GM12878 (cell line): ENCODE measurements at regions not wholly inside any gene's neighbourhood (a gene's known extent, or its start where the extent isn't known, plus 50 kb on each side); places are given as distances from the start of the nearest gene placed in this dataset.

Experiments
- ATAC-seq: fragments of 200-7000 bp; cut with Tn5 transposase; 3 replicates; pipeline ENCODE4 v1.9.1; 2020; ENCODE audit warnings: mild to moderate bottlenecking, moderate library complexity
- BruUV-seq: library from RNA; stranded (reverse); fragments of 400-500 nt; replicated peaks from 2 replicates; lab custom pipeline; 2021; lab: Mats Ljungman, UMichigan
- CTCF ChIA-PET: fragments of 300-600 bp; sonication (Branson Sonifier 250); formaldehyde crosslinking; extraction: SDS; loops from one replicate; lab custom pipeline; 2021; ENCODE audit warnings: inconsistent platforms; lab: Yijun Ruan, JAX
- POLR2A ChIA-PET: fragments of 350-600 bp; formaldehyde crosslinking; extraction: SDS; loops from one replicate; lab custom pipeline; 2021; ENCODE audit warnings: inconsistent platforms; lab: Charles Lee
- RAD21 ChIA-PET: fragments of 300-600 bp; sonication (Branson Sonifier 250); formaldehyde crosslinking; loops from one replicate; lab custom pipeline; 2023; ENCODE audit warnings: antibody characterized with exemption; ENCODE audit not compliant: unreplicated experiment; lab: Charles Lee
- SMC1A ChIA-PET: fragments of 300-600 bp; sonication (Branson Sonifier 250); formaldehyde crosslinking; loops from one replicate; lab custom pipeline; 2023; ENCODE audit not compliant: unreplicated experiment, uncharacterized antibody; lab: Charles Lee
- DNase-seq: peaks from one replicate; pipeline ENCODE4 v3.0.0-alpha.2; 2011; ENCODE audit warnings: low read depth, low spot score
- FAIRE-seq: peaks from 3 replicates; lab custom pipeline; 2011; peaks lifted over from hg19 to GRCh38; lab: Jason Lieb, UNC
- H2AFZ ChIP-seq: 2 replicates; pipeline ENCODE4 v1.6.0; 2011; ENCODE audit warnings: low read depth, low read length, control low read depth; ENCODE audit not compliant: control insufficient read depth
- H3K27ac ChIP-seq: 2 replicates; pipeline ENCODE4 v1.5.1; 2011; ENCODE audit warnings: control low read depth; ENCODE audit not compliant: control insufficient read depth, insufficient read depth
- H3K27me3 ChIP-seq, 2 experiments: replicated peaks in 1 of 2; 2 replicates each; pipeline versions ENCODE4 v1.6.0 to v1.6.1; 2011; ENCODE audit warnings: low read length in 1 of 2; ENCODE audit not compliant: control insufficient read depth in 2 of 2, insufficient read depth in 2 of 2
- H3K36me3 ChIP-seq, 2 experiments: 2 replicates each; pipeline ENCODE4 v1.5.1; 2011; ENCODE audit warnings: low read length in 1 of 2; ENCODE audit not compliant: control insufficient read depth in 2 of 2, insufficient read depth in 2 of 2
- H3K4me1 ChIP-seq: 2 replicates; pipeline ENCODE4 v1.6.1; 2011; ENCODE audit warnings: mild to moderate bottlenecking, low read length, moderate library complexity, mixed read lengths; ENCODE audit not compliant: control insufficient read depth, insufficient read depth
- H3K4me2 ChIP-seq: 2 replicates; pipeline ENCODE4 v1.6.0; 2011; ENCODE audit warnings: control low read depth; ENCODE audit not compliant: control insufficient read depth, insufficient read depth
- H3K4me3 ChIP-seq: fragments of 200-600 bp; sonication (generic); 2 replicates; pipeline ENCODE4 v1.5.1; 2016
- H3K79me2 ChIP-seq: 2 replicates; pipeline ENCODE4 v1.6.0; 2011; ENCODE audit warnings: low read length; ENCODE audit not compliant: control insufficient read depth, insufficient read depth
- H3K9ac ChIP-seq: 2 replicates; pipeline ENCODE4 v1.8.0; 2011; ENCODE audit warnings: low read length, control low read depth, mixed read lengths; ENCODE audit not compliant: control insufficient read depth, insufficient read depth
- H3K9me3 ChIP-seq: replicated peaks from 3 replicates; pipeline ENCODE4 v1.5.1; 2011; ENCODE audit warnings: mild to moderate bottlenecking, low read length; ENCODE audit not compliant: control insufficient read depth, insufficient read depth
- H4K20me1 ChIP-seq: 2 replicates; pipeline ENCODE4 v1.6.0; 2011; ENCODE audit not compliant: control insufficient read depth, insufficient read depth
- BCL11A ChIP-seq: IDR thresholded peaks from 2 replicates; pipeline ENCODE4 v1.6.1; 2011; ENCODE audit warnings: low read depth, low read length
- EP300 ChIP-seq, 2 experiments: fragments of 150-350 bp in 1 of 2; IDR thresholded peaks; 2 replicates each; pipeline ENCODE4 v1.6.1; 2011 to 2012; ENCODE audit warnings: low read depth in 2 of 2, low read length in 2 of 2, borderline replicate concordance in 1 of 2, improper control_type of control experiment in 1 of 2, inconsistent platforms in 1 of 2; ENCODE audit not compliant: control insufficient read depth in 1 of 2
- EZH2 ChIP-seq: IDR thresholded peaks from 2 replicates; pipeline ENCODE4 v1.6.1; 2012; ENCODE audit warnings: low read depth, mild to moderate bottlenecking, control low read depth, inconsistent platforms, low read length, borderline replicate concordance; ENCODE audit not compliant: control insufficient read depth
- FOXK2 ChIP-seq: fragments of 450-650 bp; IDR thresholded peaks from 2 replicates; pipeline ENCODE4 v1.6.1; 2017; ENCODE audit warnings: mild to moderate bottlenecking, moderate library complexity
- JUNB ChIP-seq: IDR thresholded peaks from 2 replicates; pipeline ENCODE4 v1.6.1; 2016; ENCODE audit warnings: antibody characterized with exemption, mild to moderate bottlenecking
- KAT2A ChIP-seq: conservative IDR thresholded peaks from 2 replicates; pipeline ENCODE4 v1.6.1; 2011; ENCODE audit warnings: low read depth, low read length; ENCODE audit not compliant: control insufficient read depth
- MYC ChIP-seq: IDR thresholded peaks from 2 replicates; pipeline ENCODE4 v1.6.1; 2011; ENCODE audit warnings: mild to moderate bottlenecking, low read length, moderate library complexity, inconsistent platforms; ENCODE audit not compliant: insufficient read depth, insufficient replicate concordance, insufficient read length, severe bottlenecking
- NR2F1 ChIP-seq: fragments of 450-650 bp; conservative IDR thresholded peaks from 2 replicates; pipeline ENCODE4 v1.6.1; 2017; ENCODE audit warnings: mild to moderate bottlenecking
- POLR2AphosphoS5 ChIP-seq: IDR thresholded peaks from 2 replicates; pipeline ENCODE4 v1.6.1; 2011; ENCODE audit warnings: mild to moderate bottlenecking, low read length, inconsistent platforms
- TARDBP ChIP-seq: IDR thresholded peaks from 2 replicates; pipeline ENCODE4 v1.6.1; 2016; ENCODE audit warnings: borderline replicate concordance
- ZNF274 ChIP-seq: IDR thresholded peaks from one replicate; pipeline ENCODE4 v1.8.0; 2011; ENCODE audit not compliant: insufficient read length, insufficient read depth
- WGBS: methylation state at CpG from one replicate; pipeline ENCODE4 v1.1.6; 2016; ENCODE audit warnings: low lambda C conversion rate; ENCODE audit not compliant: insufficient replicate concordance, insufficient coverage; ENCODE audit errors: missing lambda C conversion rate; 5-methylcytosine and 5-hydroxymethylcytosine counted together
- in situ Hi-C: fragments of 300-500 bp; cut with MboI; formaldehyde crosslinking; loops from 9 replicates; pipeline ENCODE4 v1.14.3; 2018; ENCODE audit warnings: mixed read lengths
- intact Hi-C: fragments of 100-400 bp; cut with micrococcal nuclease; formaldehyde crosslinking; loops from one replicate; pipeline ENCODE4 v1.14.2; 2022; ENCODE audit not compliant: unreplicated experiment
- TF ChIP-seq, protein P1 (sequence below): fragments of 450-650 bp; formaldehyde crosslinking; IDR thresholded peaks from 2 replicates; pipeline ENCODE4 v1.5.0; 2022; ENCODE audit warnings: mild to moderate bottlenecking, missing genetic modification characterization
- TF ChIP-seq, protein P2 (sequence below): IDR thresholded peaks from 2 replicates; pipeline ENCODE4 v1.6.1; 2012; ENCODE audit warnings: low read depth, low read length, improper control_type of control experiment

DNA sequence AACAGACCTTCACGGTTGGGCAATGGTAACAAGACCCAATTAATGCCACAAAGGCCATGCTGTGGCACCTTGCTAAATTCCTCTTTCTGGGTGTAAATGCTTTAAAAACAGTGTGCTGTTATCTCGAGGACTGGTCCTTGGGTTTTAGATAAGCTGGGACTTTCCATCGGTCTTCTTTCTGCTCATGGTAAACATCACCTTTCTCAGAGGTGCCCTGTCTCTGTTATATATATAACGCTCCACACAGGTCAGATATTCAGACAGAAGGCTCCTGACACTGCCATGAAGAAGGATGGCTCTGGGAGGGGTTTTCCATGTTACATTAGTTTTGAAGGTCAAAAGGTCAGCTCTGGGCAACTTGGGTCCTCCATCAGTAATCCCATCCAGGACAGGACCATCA lies 151.6 kb downstream of the BBOX1 start:
- FAIRE-seq (no peak), DNase-seq (no peak)
- 7% methylated on average over 4 of the region's 4 CpGs for WGBS

DNA sequence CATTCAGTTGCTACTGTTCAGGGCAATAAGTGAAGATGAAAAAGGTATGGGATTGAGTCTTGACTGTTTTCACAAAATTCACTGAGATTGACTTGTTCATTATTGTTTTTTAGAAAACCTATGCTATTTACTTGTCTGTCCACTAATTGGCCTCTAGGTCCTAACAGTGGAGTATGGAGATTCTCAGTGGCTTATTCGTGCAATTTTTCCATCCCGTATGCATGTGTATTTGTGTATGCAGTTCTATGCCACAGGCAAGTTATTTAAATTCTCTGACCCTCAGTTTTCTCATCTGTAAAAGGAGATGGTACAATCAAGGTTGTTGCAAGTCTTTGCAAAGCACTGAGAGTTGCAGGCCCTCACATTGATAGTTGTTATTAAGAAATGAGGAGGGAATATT lies 151.0 kb downstream of the BBOX1 start:
- Histone ChIP-seq H3K4me3 (no peak overlapping the region), H3K27ac (no peak overlapping the region), H3K9ac (no peak overlapping the region), H3K27me3 (no peaks in the 10 kb centered on the region), H3K4me1 (no peaks in the 10 kb centered on the region), H4K20me1 (no peaks in the 10 kb centered on the region), H3K9me3 (no peaks in the 10 kb centered on the region), H3K36me3 (no peaks in the 10 kb centered on the region), H3K4me2 (no peak overlapping the region), H2AFZ (no peak overlapping the region), H3K79me2 (no peaks in the 10 kb centered on the region)
- in situ Hi-C loops (no loop called here), intact Hi-C loops (no loop called here)
- RAD21 ChIA-PET: interaction anchor here (1.0 to 1.3 kb wide), 3 partner anchors 8 to 105 kb away, joined by 3 to 6 read pairs (median 4); no protein-coding TSS in a partner anchor
- POLR2A ChIA-PET: interaction anchor here (1.2 kb wide), 1 partner anchor 42 kb away, joined by 3 read pairs; no protein-coding TSS in a partner anchor
- no peak for ATAC-seq
- no peak for DNase-seq
- FAIRE-seq: no peak
- BruUV-seq: no TSS peak
- 89% methylated on average over 2 of the region's 2 CpGs for WGBS
- CTCF ChIA-PET: interaction anchor here (1.1 to 1.3 kb wide), 2 partner anchors 33 to 294 kb away, joined by 4 to 6 read pairs; no protein-coding TSS in a partner anchor
- SMC1A ChIA-PET: interaction anchor here (1.2 to 1.7 kb wide), 6 partner anchors 8 to 104 kb away, joined by 3 to 6 read pairs (median 5); no protein-coding TSS in a partner anchor
- no peak for TF ChIP-seq EZH2
- no peak for TF ChIP-seq FOXK2
- TF ChIP-seq, protein P1, sequence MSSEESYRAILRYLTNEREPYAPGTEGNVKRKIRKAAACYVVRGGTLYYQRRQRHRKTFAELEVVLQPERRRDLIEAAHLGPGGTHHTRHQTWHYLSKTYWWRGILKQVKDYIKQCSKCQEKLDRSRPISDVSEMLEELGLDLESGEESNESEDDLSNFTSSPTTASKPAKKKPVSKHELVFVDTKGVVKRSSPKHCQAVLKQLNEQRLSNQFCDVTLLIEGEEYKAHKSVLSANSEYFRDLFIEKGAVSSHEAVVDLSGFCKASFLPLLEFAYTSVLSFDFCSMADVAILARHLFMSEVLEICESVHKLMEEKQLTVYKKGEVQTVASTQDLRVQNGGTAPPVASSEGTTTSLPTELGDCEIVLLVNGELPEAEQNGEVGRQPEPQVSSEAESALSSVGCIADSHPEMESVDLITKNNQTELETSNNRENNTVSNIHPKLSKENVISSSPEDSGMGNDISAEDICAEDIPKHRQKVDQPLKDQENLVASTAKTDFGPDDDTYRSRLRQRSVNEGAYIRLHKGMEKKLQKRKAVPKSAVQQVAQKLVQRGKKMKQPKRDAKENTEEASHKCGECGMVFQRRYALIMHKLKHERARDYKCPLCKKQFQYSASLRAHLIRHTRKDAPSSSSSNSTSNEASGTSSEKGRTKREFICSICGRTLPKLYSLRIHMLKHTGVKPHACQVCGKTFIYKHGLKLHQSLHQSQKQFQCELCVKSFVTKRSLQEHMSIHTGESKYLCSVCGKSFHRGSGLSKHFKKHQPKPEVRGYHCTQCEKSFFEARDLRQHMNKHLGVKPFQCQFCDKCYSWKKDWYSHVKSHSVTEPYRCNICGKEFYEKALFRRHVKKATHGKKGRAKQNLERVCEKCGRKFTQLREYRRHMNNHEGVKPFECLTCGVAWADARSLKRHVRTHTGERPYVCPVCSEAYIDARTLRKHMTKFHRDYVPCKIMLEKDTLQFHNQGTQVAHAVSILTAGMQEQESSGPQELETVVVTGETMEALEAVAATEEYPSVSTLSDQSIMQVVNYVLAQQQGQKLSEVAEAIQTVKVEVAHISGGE (CRISPR knock-in tag): no peak
- no peak for TF ChIP-seq EP300 (IDR thresholded peaks at IDR 0.05; ENCODE audit: borderline replicate concordance in 1 of 2, control insufficient read depth in 1 of 2, low read depth in 2 of 2, low read length in 2 of 2)
- no peak for TF ChIP-seq KAT2A
- no peak for TF ChIP-seq TARDBP
- TF ChIP-seq JUNB: no peak
- TF ChIP-seq POLR2AphosphoS5: no peak
- TF ChIP-seq MYC: no peak
- TF ChIP-seq, protein P2, sequence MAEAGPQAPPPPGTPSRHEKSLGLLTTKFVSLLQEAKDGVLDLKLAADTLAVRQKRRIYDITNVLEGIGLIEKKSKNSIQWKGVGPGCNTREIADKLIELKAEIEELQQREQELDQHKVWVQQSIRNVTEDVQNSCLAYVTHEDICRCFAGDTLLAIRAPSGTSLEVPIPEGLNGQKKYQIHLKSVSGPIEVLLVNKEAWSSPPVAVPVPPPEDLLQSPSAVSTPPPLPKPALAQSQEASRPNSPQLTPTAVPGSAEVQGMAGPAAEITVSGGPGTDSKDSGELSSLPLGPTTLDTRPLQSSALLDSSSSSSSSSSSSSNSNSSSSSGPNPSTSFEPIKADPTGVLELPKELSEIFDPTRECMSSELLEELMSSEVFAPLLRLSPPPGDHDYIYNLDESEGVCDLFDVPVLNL: no peak

More for the DNA sequence above, 151.6 kb downstream of the BBOX1 start:
- no peak overlapping the region for H3K27ac ChIP-seq
- ATAC-seq: peak; percentile 45
- no peaks in the 10 kb centered on the region for H3K4me1 ChIP-seq
- TF ChIP-seq BCL11A (no peak), ZNF274 (no peak), NR2F1 (peak; percentile 78)
- no peak overlapping the region for H3K9ac ChIP-seq
- no peak overlapping the region for H2AFZ ChIP-seq
- intact Hi-C loops (no loop called here), in situ Hi-C loops (no loop called here)
- SMC1A ChIA-PET: interaction anchor here (0.6 to 1.6 kb wide), 4 partner anchors 8 to 104 kb away, joined by 3 to 6 read pairs (median 5); no protein-coding TSS in a partner anchor
- H4K20me1 ChIP-seq: no peaks in the 10 kb centered on the region
- H3K27me3 ChIP-seq: no peaks in the 10 kb centered on the region
- POLR2A ChIA-PET: interaction anchor here (1.2 kb wide), 1 partner anchor 41 kb away, joined by 3 read pairs; no protein-coding TSS in a partner anchor
- CTCF ChIA-PET: interaction anchor here (0.7 to 1.1 kb wide), 5 partner anchors 8 to 305 kb away, joined by 3 to 8 read pairs (median 4); no protein-coding TSS in a partner anchor
- no peaks in the 10 kb centered on the region for H3K9me3 ChIP-seq
- H3K36me3 ChIP-seq: no peaks in the 10 kb centered on the region
- no peak overlapping the region for H3K4me2 ChIP-seq
- no peak overlapping the region for H3K4me3 ChIP-seq
- RAD21 ChIA-PET: interaction anchor here (1.0 to 1.3 kb wide), 2 partner anchors 8 to 104 kb away, joined by 4 to 6 read pairs; no protein-coding TSS in a partner anchor
- H3K79me2 ChIP-seq: no peaks in the 10 kb centered on the region
- no TSS peak for BruUV-seq
